ENCODE measurements at regions not wholly inside any gene's neighbourhood (a gene's known extent, or its start where the extent isn't known, plus 50 kb on each side); places are given as distances from the start of the nearest gene placed in this dataset.

- no peak for DNase-seq (ENCODE audit: low read depth)
Observed at GRCh38 chr1:22317231-22317919, 134.3 kb upstream of the ZBTB40 start.

- DNase-seq (ENCODE audit: low read depth): no peak
Observed at GRCh38 chr1:22317920-22318243, 133.8 kb upstream of the ZBTB40 start.

- no peak for DNase-seq (ENCODE audit: low read depth)
Observed at GRCh38 chr1:22318279-22318981, 133.2 kb upstream of the ZBTB40 start.

- DNase-seq (ENCODE audit: low read depth): no peak
Observed at GRCh38 chr1:22319608-22320007, 132.0 kb upstream of the ZBTB40 start.

- DNase-seq (ENCODE audit: low read depth): no peak
Observed at GRCh38 chr1:22320587-22321344, 130.9 kb upstream of the ZBTB40 start.

- DNase-seq (ENCODE audit: low read depth): no peak
Observed at GRCh38 chr1:22321917-22322316, 129.7 kb upstream of the ZBTB40 start.

GRCh38 chr1:22323141-22323845 lies 128.4 kb upstream of the ZBTB40 start:
- no peak for DNase-seq (ENCODE audit: low read depth)

GRCh38 chr1:22323846-22324504 lies 127.7 kb upstream of the ZBTB40 start:
- no peak for DNase-seq (ENCODE audit: low read depth)

GRCh38 chr1:22325531-22326371 lies 125.9 kb upstream of the ZBTB40 start:
- DNase-seq (ENCODE audit: low read depth): no peak

- DNase-seq (ENCODE audit: low read depth): no peak
Observed at GRCh38 chr1:22326372-22326915, 125.2 kb upstream of the ZBTB40 start.

GRCh38 chr1:22326931-22327330 lies 124.7 kb upstream of the ZBTB40 start:
- no peak for DNase-seq (ENCODE audit: low read depth)

- DNase-seq (ENCODE audit: low read depth): no peak
Observed at GRCh38 chr1:22327411-22327810, 124.2 kb upstream of the ZBTB40 start.

GRCh38 chr1:22328331-22329147 lies 123.1 kb upstream of the ZBTB40 start:
- no peak for DNase-seq (ENCODE audit: low read depth)

GRCh38 chr1:22329148-22329515 lies 122.5 kb upstream of the ZBTB40 start:
- no peak for DNase-seq (ENCODE audit: low read depth)

GRCh38 chr1:22330092-22330759 lies 121.4 kb upstream of the ZBTB40 start:
- DNase-seq (ENCODE audit: low read depth): no peak

GRCh38 chr1:22330760-22331119 lies 120.9 kb upstream of the ZBTB40 start:
- DNase-seq (ENCODE audit: low read depth): no peak

- no peak for DNase-seq (ENCODE audit: low read depth)
Observed at GRCh38 chr1:22331618-22332423, 119.8 kb upstream of the ZBTB40 start.

GRCh38 chr1:22332424-22332717 lies 119.3 kb upstream of the ZBTB40 start:
- DNase-seq (ENCODE audit: low read depth): no peak
